ENCODE measurements at regions not wholly inside any gene's neighbourhood (a gene's known extent, or its start where the extent isn't known, plus 50 kb on each side); places are given as distances from the start of the nearest gene placed in this dataset.

DNA sequence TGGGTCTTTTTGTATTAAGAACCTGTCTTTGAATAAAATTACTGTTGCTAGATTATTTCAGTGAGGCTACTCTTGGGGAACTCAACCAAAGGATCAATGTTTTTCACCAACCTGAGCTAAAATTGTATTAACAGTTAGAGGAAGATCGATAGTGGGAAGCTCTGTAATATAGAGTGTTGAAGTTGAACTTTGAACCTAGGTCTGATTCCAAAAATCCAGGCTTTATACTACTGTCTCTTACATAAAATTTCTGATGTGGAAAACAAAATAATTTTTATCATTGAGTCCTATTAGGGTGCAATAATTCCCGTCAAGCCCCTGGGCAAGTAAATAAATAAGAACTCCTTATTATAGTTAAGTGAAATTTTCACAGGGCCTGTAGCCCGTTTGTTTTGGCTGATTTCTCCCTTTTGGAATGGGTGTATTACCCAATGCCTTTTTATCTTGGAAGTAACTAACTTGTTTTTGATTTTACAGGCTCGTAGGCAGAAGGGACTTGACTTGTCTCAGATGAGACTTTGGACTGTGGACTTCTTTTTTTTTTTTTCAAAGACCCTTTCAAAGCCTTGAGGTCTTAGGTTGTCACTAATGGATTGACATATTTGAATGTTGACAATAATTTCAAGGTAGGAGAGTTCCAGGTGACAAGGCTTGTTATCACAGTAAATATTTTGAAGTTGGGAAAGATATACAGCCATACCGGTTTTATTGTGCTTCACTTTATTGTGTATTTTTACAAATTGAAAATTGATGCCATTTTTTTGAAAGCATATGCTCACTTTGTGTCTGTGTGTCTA, 276.1 kb downstream of the NFKBIZ start:
- Histone ChIP-seq H3K4me2 (ENCODE audit: extremely low read depth, insufficient read depth, low read length) (no peak overlapping the region), H3K36me3 (ENCODE audit: control insufficient read depth, insufficient read depth, low read length) (no peaks in the 10 kb centered on the region), H3K4me1 (ENCODE audit: control insufficient read depth, extremely low read depth, insufficient read depth, low read length) (peaks cover 6% of the 10 kb centered on the region), H4K20me1 (ENCODE audit: control insufficient read depth, extremely low read depth, insufficient read depth, low read length) (no peaks in the 10 kb centered on the region), H3K9me3 (ENCODE audit: control insufficient read depth, insufficient read depth, low read depth, low read length) (no peaks in the 10 kb centered on the region), H3K79me2 (ENCODE audit: control insufficient read depth, insufficient read depth, low read length) (no peaks in the 10 kb centered on the region), H3K27me3 (ENCODE audit: control insufficient read depth, insufficient read depth, low read length) (no peaks in the 10 kb centered on the region), H3K9ac (ENCODE audit: insufficient read depth, low read length) (no peak overlapping the region), H2AFZ (ENCODE audit: low read length) (no peak overlapping the region), H3K27ac (ENCODE audit: insufficient read depth, low read length) (no peak overlapping the region), H3K4me3 (replicated peaks in 1 of 4; ENCODE audit: control extremely low read depth in 1 of 4, insufficient read depth in 1 of 4, low read depth in 3 of 4, low read length in 4 of 4) (no peak overlapping the region)
- DNase-seq (ENCODE audit: low read depth in 2 of 2) = no peak
- TF ChIP-seq, protein P1, sequence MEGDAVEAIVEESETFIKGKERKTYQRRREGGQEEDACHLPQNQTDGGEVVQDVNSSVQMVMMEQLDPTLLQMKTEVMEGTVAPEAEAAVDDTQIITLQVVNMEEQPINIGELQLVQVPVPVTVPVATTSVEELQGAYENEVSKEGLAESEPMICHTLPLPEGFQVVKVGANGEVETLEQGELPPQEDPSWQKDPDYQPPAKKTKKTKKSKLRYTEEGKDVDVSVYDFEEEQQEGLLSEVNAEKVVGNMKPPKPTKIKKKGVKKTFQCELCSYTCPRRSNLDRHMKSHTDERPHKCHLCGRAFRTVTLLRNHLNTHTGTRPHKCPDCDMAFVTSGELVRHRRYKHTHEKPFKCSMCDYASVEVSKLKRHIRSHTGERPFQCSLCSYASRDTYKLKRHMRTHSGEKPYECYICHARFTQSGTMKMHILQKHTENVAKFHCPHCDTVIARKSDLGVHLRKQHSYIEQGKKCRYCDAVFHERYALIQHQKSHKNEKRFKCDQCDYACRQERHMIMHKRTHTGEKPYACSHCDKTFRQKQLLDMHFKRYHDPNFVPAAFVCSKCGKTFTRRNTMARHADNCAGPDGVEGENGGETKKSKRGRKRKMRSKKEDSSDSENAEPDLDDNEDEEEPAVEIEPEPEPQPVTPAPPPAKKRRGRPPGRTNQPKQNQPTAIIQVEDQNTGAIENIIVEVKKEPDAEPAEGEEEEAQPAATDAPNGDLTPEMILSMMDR (conservative IDR thresholded peaks at IDR 0.05 in 1 of 2, IDR thresholded peaks at IDR 0.05 in 1 of 2; ENCODE audit: low read depth in 1 of 2, low read length in 2 of 2) = no peak

- DNase-seq (ENCODE audit: low read depth in 2 of 2) = no peak
- no peak overlapping the region for H3K9ac ChIP-seq (ENCODE audit: insufficient read depth, low read length)
- no peak for TF ChIP-seq EZH2 (IDR thresholded peaks at IDR 0.05; ENCODE audit: low read length, missing control alignments)
- TF ChIP-seq, protein P1 (conservative IDR thresholded peaks at IDR 0.05 in 1 of 2, IDR thresholded peaks at IDR 0.05 in 1 of 2; ENCODE audit: low read depth in 1 of 2, low read length in 2 of 2) = no peak
- peaks cover 8% of the 10 kb centered on the region for H3K4me1 ChIP-seq (ENCODE audit: control insufficient read depth, extremely low read depth, insufficient read depth, low read length)
- no peak overlapping the region for H3K27ac ChIP-seq (ENCODE audit: insufficient read depth, low read length)
- no peaks in the 10 kb centered on the region for H3K79me2 ChIP-seq (ENCODE audit: control insufficient read depth, insufficient read depth, low read length)
- no peak overlapping the region for H3K4me3 ChIP-seq (replicated peaks in 1 of 4; ENCODE audit: control extremely low read depth in 1 of 4, insufficient read depth in 1 of 4, low read depth in 3 of 4, low read length in 4 of 4)
- no peaks in the 10 kb centered on the region for H3K27me3 ChIP-seq (ENCODE audit: control insufficient read depth, insufficient read depth, low read length)
- H3K36me3 ChIP-seq (ENCODE audit: control insufficient read depth, insufficient read depth, low read length) = no peaks in the 10 kb centered on the region
- no peak overlapping the region for H3K4me2 ChIP-seq (ENCODE audit: extremely low read depth, insufficient read depth, low read length)
- no peaks in the 10 kb centered on the region for H3K9me3 ChIP-seq (ENCODE audit: control insufficient read depth, insufficient read depth, low read depth, low read length)
- H2AFZ ChIP-seq (ENCODE audit: low read length) = no peak overlapping the region
- H4K20me1 ChIP-seq (ENCODE audit: control insufficient read depth, extremely low read depth, insufficient read depth, low read length) = no peaks in the 10 kb centered on the region
Observed at GRCh38 chr3:102125994-102126368, 276.7 kb downstream of the NFKBIZ start.

- no peak for TF ChIP-seq EZH2 (IDR thresholded peaks at IDR 0.05; ENCODE audit: low read length, missing control alignments)
- TF ChIP-seq, protein P1 (conservative IDR thresholded peaks at IDR 0.05 in 1 of 2, IDR thresholded peaks at IDR 0.05 in 1 of 2; ENCODE audit: low read depth in 1 of 2, low read length in 2 of 2) = no peak
- Histone ChIP-seq H2AFZ (ENCODE audit: low read length) (peak overlapping the region; percentile 50), H3K27me3 (ENCODE audit: control insufficient read depth, insufficient read depth, low read length) (no peaks in the 10 kb centered on the region), H3K9ac (ENCODE audit: insufficient read depth, low read length) (no peak overlapping the region), H3K36me3 (ENCODE audit: control insufficient read depth, insufficient read depth, low read length) (no peaks in the 10 kb centered on the region), H3K27ac (ENCODE audit: insufficient read depth, low read length) (no peak overlapping the region), H4K20me1 (ENCODE audit: control insufficient read depth, extremely low read depth, insufficient read depth, low read length) (no peaks in the 10 kb centered on the region), H3K9me3 (ENCODE audit: control insufficient read depth, insufficient read depth, low read depth, low read length) (no peaks in the 10 kb centered on the region), H3K79me2 (ENCODE audit: control insufficient read depth, insufficient read depth, low read length) (no peaks in the 10 kb centered on the region), H3K4me1 (ENCODE audit: control insufficient read depth, extremely low read depth, insufficient read depth, low read length) (peaks cover 5% of the 10 kb centered on the region), H3K4me3 (replicated peaks in 1 of 4; ENCODE audit: control extremely low read depth in 1 of 4, insufficient read depth in 1 of 4, low read depth in 3 of 4, low read length in 4 of 4) (no peak overlapping the region), H3K4me2 (ENCODE audit: extremely low read depth, insufficient read depth, low read length) (no peak overlapping the region)
- peak; percentile 78 to 81 for DNase-seq (ENCODE audit: low read depth in 2 of 2)
Observed at GRCh38 chr3:102129760-102130608, 280.7 kb downstream of the NFKBIZ start.

Measured in fibroblast of lung (primary cell).